B cell (primary cell): ENCODE measurements at regions not wholly inside any gene's neighbourhood (a gene's known extent, or its start where the extent isn't known, plus 50 kb on each side); places are given as distances from the start of the nearest gene placed in this dataset.

Experiments used
- ATAC-seq: fragments of 200-7000 bp; cut with Tn5 transposase; one replicate; pipeline ENCODE4 v1.10.0; 2021; ENCODE audit warnings: low read depth, mild to moderate bottlenecking, moderate number of reproducible peaks, moderate library complexity
- CTCF ChIA-PET: fragments of 350-600 bp; sonication (Branson Sonifier 250); formaldehyde crosslinking; loops from one replicate; lab custom pipeline; 2021; ENCODE audit warnings: antibody characterized with exemption, inconsistent platforms; lab: Charles Lee
- POLR2A ChIA-PET: fragments of 350-600 bp; sonication (Branson Sonifier 250); formaldehyde crosslinking; loops from one replicate; lab custom pipeline; 2021; ENCODE audit warnings: antibody characterized with exemption; lab: Charles Lee
- DNase-seq: peaks from one replicate; pipeline ENCODE4 v3.0.0; 2013
- H2AFZ ChIP-seq: 2 replicates; pipeline ENCODE4 v1.6.1; 2012; ENCODE audit warnings: mild to moderate bottlenecking, low read depth, low read length; ENCODE audit not compliant: insufficient read depth, poor library complexity, severe bottlenecking
- H3K27ac ChIP-seq, 2 donors: 1 replicate in 1 of 2; 2 replicates in 1 of 2; pipeline ENCODE4 v1.5.1; 2012 to 2013; ENCODE audit warnings: low read length in 2 of 2, mild to moderate bottlenecking in 2 of 2, moderate library complexity in 1 of 2
- H3K27me3 ChIP-seq, 4 experiments: fragments of 200-600 bp in 1 of 4; sonication (generic) in 1 of 4; replicated peaks in 1 of 4; 1 replicate in 2 of 4; 2 replicates in 2 of 4; pipeline versions ENCODE4 v1.6.1 to v1.7.0; 2013 to 2016; ENCODE audit warnings: low read length in 3 of 4, mild to moderate bottlenecking in 2 of 4, mixed read lengths in 1 of 4, moderate library complexity in 1 of 4; ENCODE audit not compliant: insufficient read depth in 4 of 4, control insufficient read depth in 3 of 4; ENCODE audit errors: control extremely low read depth in 1 of 4
- H3K36me3 ChIP-seq, 2 experiments: replicated peaks in 1 of 2; 1 replicate in 1 of 2; 2 replicates in 1 of 2; pipeline versions ENCODE4 v1.6.1 to v1.7.1; 2013; ENCODE audit warnings: low read length in 1 of 2; ENCODE audit not compliant: insufficient read depth in 2 of 2, control insufficient read depth in 1 of 2; ENCODE audit errors: control extremely low read depth in 1 of 2, extremely low read depth in 1 of 2
- H3K4me1 ChIP-seq, 2 donors: fragments of 200-600 bp in 1 of 2; sonication (generic) in 1 of 2; 1 replicate in 1 of 2; 2 replicates in 1 of 2; pipeline versions ENCODE4 v1.5.1 to v1.6.1; 2013 to 2017; ENCODE audit warnings: low read length in 2 of 2; ENCODE audit not compliant: control insufficient read depth in 2 of 2, insufficient read depth in 2 of 2
- H3K4me2 ChIP-seq: replicated peaks from 2 replicates; pipeline ENCODE3; 2012; ENCODE audit warnings: mild to moderate bottlenecking, low read depth, low read length; ENCODE audit not compliant: poor library complexity, severe bottlenecking
- H3K4me3 ChIP-seq, 5 experiments: fragments of 200-600 bp in 1 of 5; sonication (generic) in 1 of 5; 1 replicate in 3 of 5; 2 replicates in 2 of 5; pipeline versions ENCODE4 v1.5.1 to v1.7.0; 2011 to 2016; ENCODE audit warnings: low read length in 4 of 5, mild to moderate bottlenecking in 4 of 5, low read depth in 2 of 5, control low read depth in 1 of 5, moderate library complexity in 1 of 5; ENCODE audit not compliant: insufficient read depth in 1 of 5; ENCODE audit errors: control extremely low read depth in 1 of 5, extremely low read depth in 1 of 5
- H3K79me2 ChIP-seq: fragments of 200-600 bp; sonication (generic); one replicate; pipeline ENCODE4 v1.6.0; 2016; ENCODE audit warnings: low read length; ENCODE audit not compliant: control insufficient read depth, insufficient read depth
- H3K9ac ChIP-seq: fragments of 200-600 bp; sonication (generic); 2 replicates; pipeline ENCODE4 v1.6.1; 2017; ENCODE audit warnings: mild to moderate bottlenecking, low read length, moderate library complexity
- H3K9me3 ChIP-seq, 3 donors: one replicate each; pipeline versions ENCODE4 v1.6.1 to v1.7.1; 2013; ENCODE audit warnings: low read length in 2 of 3; ENCODE audit not compliant: control insufficient read depth in 2 of 3, insufficient read depth in 1 of 3; ENCODE audit errors: control extremely low read depth in 1 of 3
- H4K20me1 ChIP-seq: 2 replicates; pipeline ENCODE4 v1.6.0; 2012; ENCODE audit warnings: mild to moderate bottlenecking, low read length; ENCODE audit not compliant: insufficient read depth, control insufficient read depth, poor library complexity, severe bottlenecking
- H3K27ac Mint-ChIP-seq: one replicate; pipeline ENCODE4 v1.8.0; 2021; ENCODE audit warnings: mixed read lengths
- H3K27me3 Mint-ChIP-seq: one replicate; pipeline ENCODE4 v1.8.0; 2021; ENCODE audit warnings: mixed read lengths
- H3K4me1 Mint-ChIP-seq: one replicate; pipeline ENCODE4 v1.8.0; 2021; ENCODE audit warnings: mixed read lengths
- H3K4me3 Mint-ChIP-seq: one replicate; pipeline ENCODE4 v1.8.0; 2021; ENCODE audit warnings: mixed read lengths
- H3K9me3 Mint-ChIP-seq: one replicate; pipeline ENCODE4 v1.8.0; 2022; ENCODE audit warnings: mixed read lengths; ENCODE audit not compliant: insufficient read depth
- EZH2 ChIP-seq: IDR thresholded peaks from 2 replicates; pipeline ENCODE4 v1.6.1; 2012; ENCODE audit warnings: borderline replicate concordance, low read depth, mild to moderate bottlenecking, moderate library complexity, low read length; ENCODE audit not compliant: insufficient read depth, poor library complexity, severe bottlenecking
- WGBS: methylation state at CpG from one replicate; pipeline ENCODE4 v1.1.5; 2013; ENCODE audit warnings: missing lambda C conversion rate; ENCODE audit not compliant: insufficient coverage; 5-methylcytosine and 5-hydroxymethylcytosine counted together
- intact Hi-C: fragments of 100-400 bp; cut with micrococcal nuclease; formaldehyde crosslinking; loops from one replicate; pipeline ENCODE4 v1.10.0; 2022
- TF ChIP-seq, protein P1 (sequence below): fragments of 200-600 bp; IDR thresholded peaks from one replicate; pipeline ENCODE4 v1.8.0; 2022; ENCODE audit warnings: antibody characterized with exemption, mild to moderate bottlenecking

DNA sequence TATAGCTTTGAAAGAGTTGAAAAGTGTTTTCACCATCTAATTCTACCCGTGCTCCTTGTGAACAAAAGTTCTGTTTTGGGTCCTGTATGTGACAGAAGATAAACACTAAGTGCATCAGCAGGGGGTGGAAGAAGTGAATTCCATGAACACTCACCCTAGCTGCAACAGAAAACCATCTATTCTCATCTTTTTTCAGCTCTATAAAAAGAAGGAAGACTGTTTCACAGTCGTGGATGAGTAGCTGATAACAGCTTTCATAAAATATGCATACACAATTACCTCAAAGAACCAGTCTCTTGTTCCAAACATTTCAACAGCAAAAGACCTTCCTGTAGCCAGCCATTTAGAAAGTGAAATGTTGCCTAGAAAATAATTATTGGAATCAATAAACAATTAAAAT lies 281.7 kb upstream of the RASGRP1 start:
- no peak overlapping the region for H3K27ac ChIP-seq
- no peak overlapping the region for H2AFZ ChIP-seq
- Mint-ChIP-seq H3K4me3 (no peak overlapping the region), H3K27ac (no peak overlapping the region), H3K4me1 (no peaks in the 10 kb centered on the region), H3K27me3 (peaks cover 17% of the 10 kb centered on the region), H3K9me3 (no peaks in the 10 kb centered on the region)
- no peak overlapping the region for H3K4me2 ChIP-seq
- WGBS = no CpG with 5 or more reads among the region's 2 CpGs
- peaks cover 0 to 2% (median 0%) of the 10 kb centered on the region in 3 donors for H3K9me3 ChIP-seq
- no peaks in the 10 kb centered on the region for H3K27me3 ChIP-seq
- ATAC-seq (no peak), DNase-seq (no peak)
- H3K4me1 ChIP-seq = no peaks in the 10 kb centered on the region
- H4K20me1 ChIP-seq = no peaks in the 10 kb centered on the region
- no peak overlapping the region for H3K4me3 ChIP-seq
- no peaks in the 10 kb centered on the region for H3K36me3 ChIP-seq
- ChIA-PET CTCF (no interaction called here), POLR2A (no interaction called here)
- H3K79me2 ChIP-seq = no peaks in the 10 kb centered on the region
- no peak for TF ChIP-seq EZH2
- TF ChIP-seq, protein P1, sequence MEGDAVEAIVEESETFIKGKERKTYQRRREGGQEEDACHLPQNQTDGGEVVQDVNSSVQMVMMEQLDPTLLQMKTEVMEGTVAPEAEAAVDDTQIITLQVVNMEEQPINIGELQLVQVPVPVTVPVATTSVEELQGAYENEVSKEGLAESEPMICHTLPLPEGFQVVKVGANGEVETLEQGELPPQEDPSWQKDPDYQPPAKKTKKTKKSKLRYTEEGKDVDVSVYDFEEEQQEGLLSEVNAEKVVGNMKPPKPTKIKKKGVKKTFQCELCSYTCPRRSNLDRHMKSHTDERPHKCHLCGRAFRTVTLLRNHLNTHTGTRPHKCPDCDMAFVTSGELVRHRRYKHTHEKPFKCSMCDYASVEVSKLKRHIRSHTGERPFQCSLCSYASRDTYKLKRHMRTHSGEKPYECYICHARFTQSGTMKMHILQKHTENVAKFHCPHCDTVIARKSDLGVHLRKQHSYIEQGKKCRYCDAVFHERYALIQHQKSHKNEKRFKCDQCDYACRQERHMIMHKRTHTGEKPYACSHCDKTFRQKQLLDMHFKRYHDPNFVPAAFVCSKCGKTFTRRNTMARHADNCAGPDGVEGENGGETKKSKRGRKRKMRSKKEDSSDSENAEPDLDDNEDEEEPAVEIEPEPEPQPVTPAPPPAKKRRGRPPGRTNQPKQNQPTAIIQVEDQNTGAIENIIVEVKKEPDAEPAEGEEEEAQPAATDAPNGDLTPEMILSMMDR = no peak
- H3K9ac ChIP-seq = no peak overlapping the region
- intact Hi-C loops = no loop called here

DNA sequence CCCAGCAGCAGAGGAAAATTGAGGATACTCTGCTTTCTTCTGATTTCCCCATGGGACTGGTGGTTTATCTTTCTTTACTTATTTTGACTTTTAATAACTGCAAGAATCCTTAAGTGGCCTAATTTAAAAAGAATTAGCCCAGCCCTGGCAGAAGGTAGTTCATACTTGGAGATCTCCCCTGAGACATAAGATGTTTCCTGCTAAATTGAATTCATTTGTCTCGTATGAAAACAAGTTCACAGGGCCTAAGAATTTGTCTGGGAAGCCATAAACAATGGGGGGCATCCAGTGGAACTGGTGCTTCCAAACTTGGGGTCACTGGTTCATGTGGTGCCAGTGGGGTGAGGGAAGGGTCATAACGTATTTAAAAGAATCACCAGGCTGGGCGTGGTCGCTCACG lies 283.1 kb upstream of the RASGRP1 start:
- DNase-seq (no peak), ATAC-seq (no peak)
- H3K27me3 ChIP-seq = no peaks in the 10 kb centered on the region
- Mint-ChIP-seq H3K27me3 (peaks cover 12% of the 10 kb centered on the region), H3K4me3 (no peak overlapping the region), H3K27ac (no peak overlapping the region), H3K9me3 (no peaks in the 10 kb centered on the region), H3K4me1 (no peaks in the 10 kb centered on the region)
- intact Hi-C loops = no loop called here
- no peak overlapping the region for H3K4me3 ChIP-seq
- TF ChIP-seq, protein P1 = no peak
- no peak for TF ChIP-seq EZH2
- ChIA-PET POLR2A (no interaction called here), CTCF (no interaction called here)
- H3K9ac ChIP-seq = no peak overlapping the region
- no peaks in the 10 kb centered on the region for H3K36me3 ChIP-seq
- no peaks in the 10 kb centered on the region for H4K20me1 ChIP-seq
- WGBS = 42% methylated on average over 2 of the region's 5 CpGs
- H3K27ac ChIP-seq = no peak overlapping the region
- no peaks in the 10 kb centered on the region for H3K4me1 ChIP-seq
- no peak overlapping the region for H2AFZ ChIP-seq
- H3K9me3 ChIP-seq = peaks cover 0 to 2% (median 0%) of the 10 kb centered on the region in 3 donors
- H3K4me2 ChIP-seq = no peak overlapping the region
- H3K79me2 ChIP-seq = no peaks in the 10 kb centered on the region
